H1 (cell line): ENCODE measurements at regions not wholly inside any gene's neighbourhood (a gene's known extent, or its start where the extent isn't known, plus 50 kb on each side); places are given as distances from the start of the nearest gene placed in this dataset.

Experiments used
- CTCF ChIA-PET: fragments of 300-600 bp; sonication (Branson Sonifier 250); formaldehyde crosslinking; loops from one replicate; lab custom pipeline; 2021; ENCODE audit not compliant: partially characterized antibody; lab: Charles Lee
- POLR2A ChIA-PET: fragments of 300-600 bp; sonication (Branson Sonifier 250); formaldehyde crosslinking; loops from one replicate; lab custom pipeline; 2021; ENCODE audit warnings: inconsistent platforms; ENCODE audit not compliant: partially characterized antibody; lab: Charles Lee
- DNase-seq, 2 experiments: peaks; one replicate each; pipeline versions ENCODE4 v3.0.0 to v3.0.0-alpha.2; 2010 to 2022; ENCODE audit warnings: low spot score in 2 of 2, low read depth in 1 of 2, mixed read lengths in 1 of 2
- FAIRE-seq: peaks from 2 replicates; lab custom pipeline; 2011; peaks lifted over from hg19 to GRCh38; lab: Jason Lieb, UNC
- H2AFZ ChIP-seq: 2 replicates; pipeline ENCODE4 v1.8.1; 2012; ENCODE audit warnings: low read length, inconsistent platforms
- H2AK5ac ChIP-seq: 2 replicates; pipeline ENCODE4 v1.6.1; 2013; ENCODE audit warnings: low read depth, low read length
- H2BK120ac ChIP-seq: replicated peaks from 2 replicates; pipeline ENCODE3; 2013; ENCODE audit warnings: low read depth, low read length, inconsistent platforms
- H2BK12ac ChIP-seq: 2 replicates; pipeline ENCODE4 v1.6.1; 2013; ENCODE audit warnings: low read depth, low read length
- H2BK15ac ChIP-seq: 2 replicates; pipeline ENCODE4 v1.6.1; 2013; ENCODE audit warnings: low read length
- H2BK20ac ChIP-seq: 2 replicates; pipeline ENCODE4 v1.6.1; 2013; ENCODE audit warnings: low read length
- H2BK5ac ChIP-seq: 2 replicates; pipeline ENCODE4 v1.6.1; 2013; ENCODE audit warnings: low read depth, low read length
- H3K14ac ChIP-seq: 2 replicates; pipeline ENCODE4 v1.6.1; 2013; ENCODE audit warnings: inconsistent platforms; ENCODE audit not compliant: insufficient read length
- H3K18ac ChIP-seq: 2 replicates; pipeline ENCODE4 v1.6.1; 2013; ENCODE audit warnings: low read length; ENCODE audit errors: extremely low read depth
- H3K23ac ChIP-seq: 2 replicates; pipeline ENCODE4 v1.6.1; 2013; ENCODE audit warnings: inconsistent platforms; ENCODE audit not compliant: insufficient read length
- H3K23me2 ChIP-seq: 2 replicates; pipeline ENCODE4 v1.6.1; 2013; ENCODE audit warnings: low read depth, low read length
- H3K27ac ChIP-seq: 2 replicates; pipeline ENCODE4 v1.6.1; 2011; ENCODE audit warnings: low read depth, low read length, inconsistent platforms
- H3K27me3 ChIP-seq, 4 experiments: replicated peaks in 1 of 4; 1 replicate in 1 of 4; 2 replicates in 3 of 4; pipeline versions ENCODE4 v1.6.1 to v1.8.1; 2011 to 2013; ENCODE audit warnings: low read length in 3 of 4, mild to moderate bottlenecking in 3 of 4, inconsistent platforms in 2 of 4, mixed read lengths in 2 of 4, moderate library complexity in 1 of 4; ENCODE audit not compliant: control insufficient read depth in 3 of 4, insufficient read depth in 3 of 4; ENCODE audit errors: extremely low read depth in 1 of 4
- H3K36me3 ChIP-seq, 4 experiments: 2 replicates each; pipeline versions ENCODE4 v1.6.1 to v1.8.1; 2011 to 2013; ENCODE audit warnings: mild to moderate bottlenecking in 4 of 4, low read length in 3 of 4, moderate library complexity in 2 of 4, control low read depth in 1 of 4, inconsistent platforms in 1 of 4; ENCODE audit not compliant: insufficient read depth in 4 of 4, control insufficient read depth in 2 of 4
- H3K4ac ChIP-seq: replicated peaks from 2 replicates; pipeline ENCODE3; 2013; ENCODE audit warnings: low read length, low read depth, mixed read lengths, inconsistent platforms; ENCODE audit not compliant: insufficient read length
- H3K4me1 ChIP-seq, 4 experiments: replicated peaks in 1 of 4; 1 replicate in 1 of 4; 2 replicates in 3 of 4; pipeline versions ENCODE4 v1.6.1 to v1.8.1; 2011 to 2013; ENCODE audit warnings: low read length in 3 of 4, inconsistent platforms in 2 of 4, mixed read lengths in 1 of 4; ENCODE audit not compliant: insufficient read depth in 4 of 4, control insufficient read depth in 3 of 4
- H3K4me2 ChIP-seq, 2 experiments: 2 replicates each; pipeline versions ENCODE4 v1.6.1 to v1.8.1; 2011 to 2013; ENCODE audit warnings: low read depth in 2 of 2, low read length in 2 of 2, control low read depth in 1 of 2, inconsistent platforms in 1 of 2, mild to moderate bottlenecking in 1 of 2; ENCODE audit not compliant: insufficient read depth in 1 of 2
- H3K4me3 ChIP-seq, 4 experiments: fragments of 200-600, 300-600 bp in 1 of 4; sonication (generic), shearing (Covaris generic), sonication (Bioruptor Twin) in 1 of 4; 2 replicates each; pipeline versions ENCODE4 v1.5.1 to v1.8.1; 2011 to 2016; ENCODE audit warnings: low read length in 4 of 4, low read depth in 3 of 4, control low read depth in 2 of 4, inconsistent platforms in 2 of 4, mild to moderate bottlenecking in 2 of 4, mixed read lengths in 1 of 4, moderate library complexity in 1 of 4; ENCODE audit not compliant: insufficient read depth in 2 of 4; ENCODE audit errors: extremely low read depth in 1 of 4
- H3K56ac ChIP-seq: replicated peaks from 2 replicates; pipeline ENCODE3; 2013; ENCODE audit warnings: low read depth, mild to moderate bottlenecking, mixed read lengths, low read length, inconsistent platforms; ENCODE audit not compliant: insufficient read length
- H3K79me1 ChIP-seq: 2 replicates; pipeline ENCODE4 v1.6.1; 2013; ENCODE audit warnings: low read depth, low read length, control low read depth
- H3K79me2 ChIP-seq, 2 experiments: 2 replicates each; pipeline versions ENCODE4 v1.6.1 to v1.8.1; 2012 to 2013; ENCODE audit warnings: low read length in 2 of 2, mild to moderate bottlenecking in 2 of 2, inconsistent platforms in 1 of 2; ENCODE audit not compliant: insufficient read depth in 2 of 2, control insufficient read depth in 1 of 2
- H3K9ac ChIP-seq, 4 experiments: replicated peaks in 1 of 4; 1 replicate in 1 of 4; 2 replicates in 3 of 4; pipeline versions ENCODE4 v1.6.1 to v1.8.1; 2011 to 2013; ENCODE audit warnings: low read depth in 3 of 4, low read length in 3 of 4, control low read depth in 2 of 4, mild to moderate bottlenecking in 2 of 4, moderate library complexity in 2 of 4, inconsistent platforms in 1 of 4; ENCODE audit errors: extremely low read depth in 1 of 4
- H3K9me3 ChIP-seq, 2 experiments: 2 replicates each; pipeline versions ENCODE4 v1.6.1 to v1.8.1; 2012 to 2013; ENCODE audit warnings: mild to moderate bottlenecking in 2 of 2, moderate library complexity in 2 of 2, control low read depth in 1 of 2, inconsistent platforms in 1 of 2, low read depth in 1 of 2, low read length in 1 of 2, mixed read lengths in 1 of 2; ENCODE audit not compliant: insufficient read depth in 2 of 2
- H4K20me1 ChIP-seq, 2 experiments: replicated peaks in 1 of 2; 2 replicates each; pipeline versions ENCODE3 to v1.8.1; 2011 to 2013; ENCODE audit warnings: inconsistent platforms in 2 of 2, low read length in 2 of 2, mild to moderate bottlenecking in 1 of 2; ENCODE audit not compliant: insufficient read depth in 2 of 2, control insufficient read depth in 1 of 2
- H4K5ac ChIP-seq: 2 replicates; pipeline ENCODE4 v1.6.1; 2013; ENCODE audit warnings: low read length, low read depth, mixed read lengths, inconsistent platforms; ENCODE audit not compliant: insufficient read length
- H4K8ac ChIP-seq: 2 replicates; pipeline ENCODE4 v1.8.0; 2013; ENCODE audit warnings: mild to moderate bottlenecking, moderate library complexity, low read length, inconsistent platforms; ENCODE audit not compliant: insufficient read depth; ENCODE audit errors: extremely low read depth
- H4K91ac ChIP-seq: replicated peaks from 2 replicates; pipeline ENCODE3; 2013; ENCODE audit warnings: low read length, mixed read lengths, inconsistent platforms; ENCODE audit not compliant: insufficient read length
- GABPA ChIP-seq: IDR thresholded peaks from 2 replicates; pipeline ENCODE4 v1.6.1; 2011; ENCODE audit warnings: mild to moderate bottlenecking, low read length, moderate library complexity, borderline replicate concordance; ENCODE audit not compliant: insufficient read depth
- HDAC6 ChIP-seq: IDR thresholded peaks from one replicate; pipeline ENCODE4 v1.7.1; 2012; ENCODE audit warnings: low read depth, mild to moderate bottlenecking, inconsistent platforms, low read length, moderate library complexity
- JUN ChIP-seq: IDR thresholded peaks from 2 replicates; pipeline ENCODE4 v1.6.1; 2011; ENCODE audit warnings: low read depth, mild to moderate bottlenecking, improper control_type of control experiment, low read length
- PHF8 ChIP-seq: fragments of 200-600 bp; sonication (generic); conservative IDR thresholded peaks from 2 replicates; pipeline ENCODE4 v1.7.1; 2012; ENCODE audit warnings: low read depth, mild to moderate bottlenecking, inconsistent platforms, low read length, moderate library complexity
- SP2 ChIP-seq: IDR thresholded peaks from 2 replicates; pipeline ENCODE4 v1.6.1; 2012; ENCODE audit warnings: mild to moderate bottlenecking, low read length, inconsistent platforms
- WGBS, 2 experiments: shearing (Covaris generic) in 1 of 2; methylation state at CpG; one replicate each; pipeline versions ENCODE4 v1.1.6 to v1.1.7; 2013 to 2015; ENCODE audit warnings: low lambda C conversion rate in 2 of 2, mixed read lengths in 2 of 2, inconsistent platforms in 1 of 2, low coverage in 1 of 2, missing lambda C conversion rate in 1 of 2; ENCODE audit not compliant: insufficient replicate concordance in 2 of 2, insufficient coverage in 1 of 2, insufficient read length in 1 of 2; ENCODE audit errors: extremely low coverage in 1 of 2, missing lambda C conversion rate in 1 of 2; 5-methylcytosine and 5-hydroxymethylcytosine counted together
- TF ChIP-seq, protein P1 (sequence below): IDR thresholded peaks from 2 replicates; pipeline ENCODE4 v1.6.1; 2012; ENCODE audit warnings: inconsistent platforms

DNA sequence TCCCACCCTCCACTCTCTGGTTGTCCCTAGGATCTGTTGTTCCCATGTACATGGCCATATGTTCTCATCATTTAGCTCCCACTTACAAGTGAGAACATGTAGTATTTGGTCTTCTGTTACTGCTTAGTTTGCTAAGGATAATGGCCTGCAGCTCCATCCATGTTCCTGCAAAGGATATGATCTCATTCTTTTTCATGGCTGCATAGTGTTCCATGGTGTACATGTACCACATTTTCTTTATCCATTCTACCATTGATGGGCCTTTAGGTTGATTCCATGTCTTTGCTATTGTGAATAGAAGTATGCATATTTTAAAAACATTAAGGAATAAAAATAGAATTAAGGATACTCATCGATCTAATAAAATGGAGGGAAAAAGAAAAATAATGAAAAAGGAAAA lies 278.4 kb downstream of the MBNL1 start:
- H3K23ac ChIP-seq, result no peak overlapping the region
- no peak overlapping the region for H2BK20ac ChIP-seq
- no peak overlapping the region for H2BK5ac ChIP-seq
- H3K4ac ChIP-seq, result no peak overlapping the region
- POLR2A ChIA-PET, result no interaction called here
- no peak overlapping the region for H3K27ac ChIP-seq
- no peaks in the 10 kb centered on the region for H3K23me2 ChIP-seq
- no peak overlapping the region for H3K9ac ChIP-seq
- H2BK15ac ChIP-seq, result no peak overlapping the region
- H4K5ac ChIP-seq, result no peak overlapping the region
- no peak overlapping the region for H3K18ac ChIP-seq
- H3K27me3 ChIP-seq, result no peaks in the 10 kb centered on the region
- no peak overlapping the region for H2AK5ac ChIP-seq
- TF ChIP-seq JUN (no peak), HDAC6 (no peak), GABPA (no peak), PHF8 (no peak), SP2 (no peak)
- TF ChIP-seq, protein P1, sequence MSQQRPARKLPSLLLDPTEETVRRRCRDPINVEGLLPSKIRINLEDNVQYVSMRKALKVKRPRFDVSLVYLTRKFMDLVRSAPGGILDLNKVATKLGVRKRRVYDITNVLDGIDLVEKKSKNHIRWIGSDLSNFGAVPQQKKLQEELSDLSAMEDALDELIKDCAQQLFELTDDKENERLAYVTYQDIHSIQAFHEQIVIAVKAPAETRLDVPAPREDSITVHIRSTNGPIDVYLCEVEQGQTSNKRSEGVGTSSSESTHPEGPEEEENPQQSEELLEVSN, result no peak
- no peak overlapping the region for H4K8ac ChIP-seq
- H4K20me1 ChIP-seq, result no peaks in the 10 kb centered on the region
- FAIRE-seq (no peak), DNase-seq (no peak)
- H3K79me1 ChIP-seq, result no peaks in the 10 kb centered on the region
- no peak overlapping the region for H3K4me3 ChIP-seq
- H2BK12ac ChIP-seq, result no peak overlapping the region
- no peak overlapping the region for H3K56ac ChIP-seq
- no peak overlapping the region for H3K14ac ChIP-seq
- H2AFZ ChIP-seq, result no peak overlapping the region
- CTCF ChIA-PET, result interaction anchor here (1.2 kb wide), 1 partner anchor 8 kb away, joined by 6 read pairs; no protein-coding TSS in a partner anchor
- no peak overlapping the region for H4K91ac ChIP-seq
- WGBS, 2 experiments, result 85% methylated on average over 1 of the region's 1 CpG; no CpG with 5 or more reads in 1 of the 2 experiments
- H3K4me2 ChIP-seq, result no peak overlapping the region
- H3K79me2 ChIP-seq, result no peaks in the 10 kb centered on the region
- no peaks in the 10 kb centered on the region for H3K36me3 ChIP-seq
- no peaks in the 10 kb centered on the region for H3K4me1 ChIP-seq
- no peaks in the 10 kb centered on the region for H3K9me3 ChIP-seq
- no peak overlapping the region for H2BK120ac ChIP-seq
